ENCODE measurements at regions not wholly inside any gene's neighbourhood (a gene's known extent, or its start where the extent isn't known, plus 50 kb on each side); places are given as distances from the start of the nearest gene placed in this dataset.
"Not testable (repeated sequence)": the region's sequence is repeated elsewhere in the genome, so short reads cannot be mapped to it uniquely, and the experiment has no call there.

DNA sequence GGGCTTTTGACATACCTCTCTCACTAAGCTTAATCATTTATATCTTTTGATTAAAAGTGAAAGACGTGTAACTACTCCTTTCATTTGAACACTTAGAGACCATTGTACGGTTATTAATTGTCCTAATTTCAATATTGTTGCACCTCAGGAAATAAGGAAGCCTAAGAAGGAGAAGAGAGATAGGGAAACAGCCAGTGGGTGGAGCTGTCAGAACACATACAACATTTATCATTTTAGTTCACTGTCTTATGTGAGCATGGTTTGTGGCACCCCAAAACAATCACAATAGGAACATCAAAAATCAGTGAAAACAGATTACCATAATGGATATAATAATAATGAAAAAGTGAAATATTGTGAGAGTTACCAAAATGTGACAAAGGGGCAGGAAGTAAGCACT, 147.2 kb upstream of the POMZP3 start:
- in situ Hi-C loops (cut with HindIII; ENCODE audit: low pct_ligation_motif_present, low pct_unique_long_range_greater_than_20kb, low sequenced_read_pairs); DNase-seq: not testable (repeated sequence)

- in situ Hi-C loops (cut with HindIII; ENCODE audit: low pct_ligation_motif_present, low pct_unique_long_range_greater_than_20kb, low sequenced_read_pairs); DNase-seq: not testable (repeated sequence)
Measured at GRCh38 chr7:76771980-76772379, 144.9 kb upstream of the POMZP3 start.

DNA sequence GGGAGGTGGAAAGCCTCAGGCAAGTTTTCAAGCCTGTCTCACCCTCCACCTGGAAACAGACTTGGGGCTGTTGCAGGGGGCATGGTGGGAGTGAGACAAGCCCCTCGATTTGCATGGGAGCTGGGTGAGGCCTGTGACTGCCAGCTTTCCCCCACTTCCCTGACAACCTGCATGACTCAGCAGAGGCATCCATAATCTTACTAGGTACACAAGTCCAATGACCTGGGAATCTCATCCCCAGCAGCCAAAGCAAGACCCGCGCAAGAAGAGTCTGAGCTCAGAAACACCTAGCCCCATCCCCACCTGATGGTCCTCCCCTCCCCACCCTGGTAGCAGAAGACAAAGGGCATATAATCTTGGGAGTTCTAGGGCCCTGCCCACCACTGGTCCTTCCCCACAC, 136.9 kb upstream of the POMZP3 start:
- in situ Hi-C loops (cut with HindIII; ENCODE audit: low pct_ligation_motif_present, low pct_unique_long_range_greater_than_20kb, low sequenced_read_pairs); DNase-seq: not testable (repeated sequence)

GRCh38 chr7:76760546-76761220, 133.6 kb upstream of the POMZP3 start:
- DNase-seq; in situ Hi-C loops (cut with HindIII; ENCODE audit: low pct_ligation_motif_present, low pct_unique_long_range_greater_than_20kb, low sequenced_read_pairs): not testable (repeated sequence)

DNA sequence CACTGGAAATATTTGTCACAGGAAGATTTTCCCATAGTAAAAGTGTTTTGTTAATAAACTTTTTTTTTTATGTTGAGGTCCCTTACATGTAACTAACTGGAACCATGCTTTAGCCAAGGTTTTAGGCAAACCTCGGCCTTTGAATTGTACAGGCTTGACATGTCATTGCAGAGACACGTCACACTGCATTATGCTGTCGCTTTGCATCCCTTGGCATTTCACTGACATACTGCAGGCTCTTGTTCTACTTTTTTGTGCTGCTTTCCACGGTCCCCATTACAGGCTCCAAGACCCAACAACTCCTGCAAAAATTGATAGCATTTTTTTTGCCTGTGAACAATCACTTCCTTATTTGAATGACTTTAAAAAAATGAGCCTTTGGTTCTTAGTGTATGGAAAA, 112.5 kb upstream of the POMZP3 start:
- DNase-seq; in situ Hi-C loops (cut with HindIII; ENCODE audit: low pct_ligation_motif_present, low pct_unique_long_range_greater_than_20kb, low sequenced_read_pairs): not testable (repeated sequence)

GRCh38 chr7:76736724-76737123, 109.6 kb upstream of the POMZP3 start:
- in situ Hi-C loops (cut with HindIII; ENCODE audit: low pct_ligation_motif_present, low pct_unique_long_range_greater_than_20kb, low sequenced_read_pairs); DNase-seq: not testable (repeated sequence)

DNA sequence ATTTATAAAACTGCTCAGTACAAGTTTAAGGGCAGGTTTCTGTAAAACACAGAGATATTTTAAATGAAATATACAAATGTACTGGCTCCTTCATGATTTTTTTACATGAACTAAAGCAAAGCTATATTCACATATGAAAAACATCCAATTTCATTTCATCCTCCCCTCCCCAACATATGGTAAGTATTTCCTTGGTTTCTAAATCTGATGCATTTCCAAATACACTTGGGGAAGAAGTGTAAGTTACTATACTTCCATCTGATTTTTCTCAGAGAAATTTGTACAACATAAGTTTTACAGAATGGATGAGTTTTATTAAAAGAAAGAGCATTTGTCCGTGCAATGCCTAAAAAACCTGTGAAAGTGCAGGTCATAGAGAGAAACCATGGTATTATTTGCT, 109.0 kb upstream of the POMZP3 start:
- DNase-seq; in situ Hi-C loops (cut with HindIII; ENCODE audit: low pct_ligation_motif_present, low pct_unique_long_range_greater_than_20kb, low sequenced_read_pairs): not testable (repeated sequence)

DNA sequence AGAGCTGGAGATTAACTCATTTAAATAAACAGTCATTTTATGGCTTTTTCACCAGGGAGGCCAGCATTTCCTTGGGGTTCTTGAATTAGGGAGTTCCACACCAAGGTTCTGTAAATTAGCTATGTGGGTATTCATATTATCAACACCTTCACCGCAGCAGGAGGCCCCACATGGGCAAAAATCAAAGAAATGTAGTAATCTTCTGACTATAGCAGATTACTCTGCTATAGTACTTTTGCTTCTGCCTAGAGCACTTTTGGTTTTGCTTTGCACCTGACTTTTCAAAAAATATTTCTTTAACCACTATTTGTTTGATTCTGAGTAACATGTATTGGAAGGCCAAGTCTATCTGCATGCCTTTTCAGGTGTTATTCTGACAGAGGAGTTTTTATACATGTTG, 108.6 kb upstream of the POMZP3 start:
- in situ Hi-C loops (cut with HindIII; ENCODE audit: low pct_ligation_motif_present, low pct_unique_long_range_greater_than_20kb, low sequenced_read_pairs); DNase-seq: not testable (repeated sequence)

DNA sequence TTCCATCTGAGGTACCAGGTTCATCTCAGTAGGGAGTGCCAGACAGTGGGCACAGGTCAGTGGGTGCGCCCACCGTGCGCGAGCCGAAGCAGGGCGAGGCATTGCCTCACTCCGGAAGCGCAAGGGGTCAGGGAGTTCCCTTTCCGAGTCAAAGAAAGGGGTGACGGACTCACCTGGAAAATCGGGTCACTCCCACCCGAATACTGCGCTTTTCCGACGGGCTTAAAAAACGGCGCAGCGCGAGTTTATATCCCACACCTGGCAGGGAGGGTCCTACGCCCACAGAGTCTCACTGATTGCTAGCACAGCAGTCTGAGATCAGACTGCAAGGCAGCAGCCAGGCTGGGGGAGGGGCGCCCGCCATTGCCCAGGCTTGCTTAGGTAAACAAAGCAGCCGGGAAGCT, 101.5 kb upstream of the POMZP3 start:
- DNase-seq; in situ Hi-C loops (cut with HindIII; ENCODE audit: low pct_ligation_motif_present, low pct_unique_long_range_greater_than_20kb, low sequenced_read_pairs): not testable (repeated sequence)

DNA sequence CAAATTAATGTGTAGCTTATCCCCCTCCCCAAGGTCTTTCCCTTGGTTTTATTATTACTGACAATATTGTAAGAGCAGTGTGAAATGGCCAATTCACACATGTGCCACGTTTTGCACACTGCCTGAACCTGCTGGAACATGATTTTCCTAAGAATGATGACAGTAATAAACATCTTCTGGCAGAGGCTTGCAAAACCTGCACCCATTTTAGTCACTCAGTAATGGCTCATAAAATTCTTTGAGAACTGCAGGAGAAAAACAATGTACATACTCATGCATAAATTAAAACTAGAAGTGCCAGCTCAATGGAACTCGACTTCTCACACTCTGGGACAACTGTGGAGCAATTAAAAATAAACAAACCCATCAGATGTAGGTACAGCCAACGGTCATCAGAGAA, 96.8 kb upstream of the POMZP3 start:
- DNase-seq; in situ Hi-C loops (cut with HindIII; ENCODE audit: low pct_ligation_motif_present, low pct_unique_long_range_greater_than_20kb, low sequenced_read_pairs): not testable (repeated sequence)

- in situ Hi-C loops (cut with HindIII; ENCODE audit: low pct_ligation_motif_present, low pct_unique_long_range_greater_than_20kb, low sequenced_read_pairs); DNase-seq: not testable (repeated sequence)
Measured at GRCh38 chr7:76716551-76716950, 89.5 kb upstream of the POMZP3 start.

DNA sequence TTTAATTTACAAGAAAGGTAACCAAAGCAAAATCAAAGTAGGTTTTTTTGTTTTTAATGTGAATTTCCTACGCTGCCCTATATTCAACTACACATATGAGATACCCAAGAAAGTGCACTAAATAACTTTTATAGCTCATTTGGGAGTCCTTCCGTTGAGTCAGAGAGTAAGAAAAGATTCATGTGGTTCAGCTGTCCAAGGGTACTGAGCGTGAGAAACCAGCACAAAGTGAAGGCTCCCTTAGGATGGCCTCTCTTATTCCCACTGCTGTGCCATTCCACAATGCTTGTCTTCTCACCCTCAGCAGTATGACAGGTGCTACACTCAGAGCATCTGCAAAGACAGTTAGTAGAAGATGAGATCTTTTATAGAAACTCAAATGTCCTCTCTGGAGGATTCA, 85.8 kb upstream of the POMZP3 start:
- in situ Hi-C loops (cut with HindIII; ENCODE audit: low pct_ligation_motif_present, low pct_unique_long_range_greater_than_20kb, low sequenced_read_pairs); DNase-seq: not testable (repeated sequence)

DNA sequence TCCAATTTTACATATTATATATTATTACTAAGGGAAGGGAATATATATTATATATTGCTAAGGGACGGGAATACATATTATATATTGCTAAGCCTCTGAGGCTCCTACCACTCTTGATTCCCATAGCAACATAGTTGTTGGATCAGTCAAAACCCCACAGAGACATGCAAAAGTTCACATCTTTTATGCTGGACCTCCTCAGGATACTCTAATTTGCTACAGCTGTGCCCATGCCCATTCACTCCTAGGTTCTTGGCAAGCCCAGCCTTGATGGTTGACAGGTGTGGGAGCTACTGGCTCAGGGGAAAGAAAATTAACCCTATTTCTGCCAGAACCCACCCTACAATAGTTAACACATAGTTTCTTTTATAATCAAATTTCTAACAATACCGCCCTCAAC, 84.6 kb upstream of the POMZP3 start:
- in situ Hi-C loops (cut with HindIII; ENCODE audit: low pct_ligation_motif_present, low pct_unique_long_range_greater_than_20kb, low sequenced_read_pairs); DNase-seq: not testable (repeated sequence)

GRCh38 chr7:76709703-76710102, 82.6 kb upstream of the POMZP3 start:
- DNase-seq: peak; percentile 34
- in situ Hi-C loops (cut with HindIII; ENCODE audit: low pct_ligation_motif_present, low pct_unique_long_range_greater_than_20kb, low sequenced_read_pairs): not testable (repeated sequence)

- DNase-seq; in situ Hi-C loops (cut with HindIII; ENCODE audit: low pct_ligation_motif_present, low pct_unique_long_range_greater_than_20kb, low sequenced_read_pairs): not testable (repeated sequence)
Measured at GRCh38 chr7:76708446-76708845, 81.4 kb upstream of the POMZP3 start.

- in situ Hi-C loops (cut with HindIII; ENCODE audit: low pct_ligation_motif_present, low pct_unique_long_range_greater_than_20kb, low sequenced_read_pairs): not testable (repeated sequence)
Measured at GRCh38 chr7:76703815-76704214, 76.7 kb upstream of the POMZP3 start.

DNA sequence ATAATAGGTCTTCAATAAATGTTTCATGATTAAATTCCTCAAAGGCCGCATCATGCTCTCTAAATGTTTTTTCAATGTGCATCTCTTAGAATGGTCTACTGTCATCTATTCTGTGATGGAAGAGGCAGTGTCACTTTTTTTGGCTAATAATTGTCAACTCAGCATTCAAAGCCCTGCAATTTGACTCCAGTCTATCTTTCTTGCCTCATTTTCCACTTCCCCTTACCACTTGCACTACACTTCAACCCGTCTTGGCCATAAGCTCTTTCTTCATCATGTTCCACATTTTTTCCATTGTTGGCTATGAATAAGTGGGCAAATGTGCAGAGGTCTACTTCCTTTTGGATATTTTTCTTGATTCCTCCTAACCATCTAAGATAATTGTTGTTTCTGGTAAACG, 59.2 kb upstream of the POMZP3 start:
- in situ Hi-C loops (cut with HindIII; ENCODE audit: low pct_ligation_motif_present, low pct_unique_long_range_greater_than_20kb, low sequenced_read_pairs); DNase-seq: not testable (repeated sequence)

More at GRCh38 chr7:76703815-76704214, 76.7 kb upstream of the POMZP3 start:
- not testable (repeated sequence) for DNase-seq

GRCh38 chr7:76684737-76685136, 57.7 kb upstream of the POMZP3 start:
- in situ Hi-C loops (cut with HindIII; ENCODE audit: low pct_ligation_motif_present, low pct_unique_long_range_greater_than_20kb, low sequenced_read_pairs); DNase-seq: not testable (repeated sequence)

- DNase-seq; in situ Hi-C loops (cut with HindIII; ENCODE audit: low pct_ligation_motif_present, low pct_unique_long_range_greater_than_20kb, low sequenced_read_pairs): not testable (repeated sequence)
Measured at GRCh38 chr7:76683631-76684030, 56.6 kb upstream of the POMZP3 start.

DNA sequence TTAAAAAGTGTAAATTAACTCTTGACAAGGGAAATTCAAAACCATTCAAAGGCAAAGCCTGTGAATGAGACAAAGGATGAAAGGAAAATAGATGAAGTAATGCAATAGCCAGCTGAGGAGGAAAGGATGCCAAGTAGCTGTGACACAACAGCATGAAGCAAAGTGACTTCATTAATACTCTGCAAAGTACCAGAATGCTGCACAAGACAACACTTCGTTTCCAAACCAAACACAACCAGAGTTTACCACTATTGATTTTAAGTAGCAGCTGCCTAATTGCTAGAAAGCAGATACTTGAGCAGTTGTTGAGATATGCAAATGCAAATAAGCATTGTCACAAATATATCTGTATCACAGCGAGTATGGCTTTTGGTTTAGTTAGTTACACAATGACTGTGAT, 54.7 kb upstream of the POMZP3 start:
- in situ Hi-C loops (cut with HindIII; ENCODE audit: low pct_ligation_motif_present, low pct_unique_long_range_greater_than_20kb, low sequenced_read_pairs); DNase-seq: not testable (repeated sequence)

All from ACHN (cell line).